ENCODE measurements at regions not wholly inside any gene's neighbourhood (a gene's known extent, or its start where the extent isn't known, plus 50 kb on each side); places are given as distances from the start of the nearest gene placed in this dataset.
"Not testable (repeated sequence)": the region's sequence is repeated elsewhere in the genome, so short reads cannot be mapped to it uniquely, and the experiment has no call there.

DNA sequence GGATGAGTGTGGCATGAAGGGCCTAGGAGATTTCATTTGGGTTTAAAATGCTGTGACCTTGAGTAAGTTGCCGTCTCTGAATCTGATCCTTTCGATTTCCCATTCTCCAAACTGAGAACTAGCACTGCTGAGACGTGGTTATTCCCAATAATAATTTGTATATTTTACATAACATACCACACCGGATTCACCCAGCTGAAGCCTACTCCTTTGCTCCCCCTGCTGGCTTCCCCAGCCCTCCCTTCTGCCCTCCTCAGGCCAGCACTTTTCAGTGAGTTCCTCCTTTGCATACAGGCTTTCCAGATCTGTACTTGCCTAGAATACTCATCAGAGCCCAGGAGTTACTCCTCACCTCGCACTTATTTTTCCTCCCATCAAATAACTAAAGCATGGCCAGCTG is 255.1 kb downstream of the OR4F29 start:
- DNase-seq, result not testable (repeated sequence)

DNA sequence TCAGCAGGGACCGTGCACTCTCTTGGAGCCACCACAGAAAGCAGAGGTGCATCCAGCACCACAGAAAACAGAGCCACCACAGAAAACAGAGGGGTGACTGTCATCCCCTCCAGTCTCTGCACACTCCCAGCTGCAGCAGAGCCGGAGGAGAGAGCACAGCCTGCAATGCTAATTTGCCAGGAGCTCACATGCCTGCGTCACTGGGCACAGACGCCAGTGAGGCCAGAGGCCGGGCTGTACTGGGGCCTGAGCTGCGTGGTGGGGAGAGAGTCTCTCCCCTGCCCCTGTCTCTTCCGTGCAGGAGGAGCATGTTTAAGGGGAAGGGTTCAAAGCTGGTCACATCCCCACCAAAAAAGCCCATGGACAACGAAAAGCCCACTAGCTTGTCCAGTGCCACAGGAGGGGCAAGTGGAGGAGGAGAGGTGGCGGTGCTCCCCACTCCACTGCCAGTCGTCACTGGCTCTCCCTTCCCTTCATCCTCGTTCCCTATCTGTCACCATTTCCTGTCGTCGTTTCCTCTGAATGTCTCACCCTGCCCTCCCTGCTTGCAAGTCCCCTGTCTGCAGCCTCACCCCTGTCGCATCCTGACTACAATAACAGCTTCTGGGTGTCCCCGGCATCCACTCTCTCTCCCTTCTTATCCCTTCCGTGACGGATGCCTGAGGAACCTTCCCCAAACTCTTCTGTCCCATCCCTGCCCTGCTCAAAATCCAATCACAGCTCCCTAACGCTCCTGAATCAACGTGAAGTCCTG is 260.0 kb downstream of the OR4F29 start:
- DNase-seq, result peak; percentile 49

DNA sequence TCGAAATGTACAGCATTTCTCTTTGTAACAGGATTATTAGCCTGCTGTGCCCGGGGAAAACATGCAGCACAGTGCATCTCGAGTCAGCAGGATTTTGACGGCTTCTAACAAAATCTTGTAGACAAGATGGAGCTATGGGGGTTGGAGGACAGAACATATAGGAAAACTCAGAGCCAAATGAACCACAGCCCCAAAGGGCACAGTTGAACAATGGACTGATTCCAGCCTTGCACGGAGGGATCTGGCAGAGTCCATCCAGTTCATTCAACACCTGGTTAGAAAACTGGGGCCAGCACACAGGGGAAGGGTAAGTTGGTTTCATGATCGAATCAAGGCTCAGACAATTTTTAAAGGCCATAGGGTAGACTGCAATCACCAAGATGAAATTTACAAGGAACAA is 260.8 kb downstream of the OR4F29 start:
- not testable (repeated sequence) for DNase-seq

DNA sequence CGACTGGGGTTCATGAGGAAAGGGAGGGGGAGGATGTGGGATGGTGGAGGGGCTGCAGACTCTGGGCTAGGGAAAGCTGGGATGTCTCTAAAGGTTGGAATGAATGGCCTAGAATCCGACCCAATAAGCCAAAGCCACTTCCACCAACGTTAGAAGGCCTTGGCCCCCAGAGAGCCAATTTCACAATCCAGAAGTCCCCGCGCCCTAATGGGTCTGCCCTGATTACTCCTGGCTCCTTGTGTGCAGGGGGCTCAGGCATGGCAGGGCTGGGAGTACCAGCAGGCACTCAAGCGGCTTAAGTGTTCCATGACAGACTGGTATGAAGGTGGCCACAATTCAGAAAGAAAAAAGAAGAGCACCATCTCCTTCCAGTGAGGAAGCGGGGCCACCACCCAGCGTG is 261.6 kb downstream of the OR4F29 start:
- DNase-seq, result not testable (repeated sequence)

DNA sequence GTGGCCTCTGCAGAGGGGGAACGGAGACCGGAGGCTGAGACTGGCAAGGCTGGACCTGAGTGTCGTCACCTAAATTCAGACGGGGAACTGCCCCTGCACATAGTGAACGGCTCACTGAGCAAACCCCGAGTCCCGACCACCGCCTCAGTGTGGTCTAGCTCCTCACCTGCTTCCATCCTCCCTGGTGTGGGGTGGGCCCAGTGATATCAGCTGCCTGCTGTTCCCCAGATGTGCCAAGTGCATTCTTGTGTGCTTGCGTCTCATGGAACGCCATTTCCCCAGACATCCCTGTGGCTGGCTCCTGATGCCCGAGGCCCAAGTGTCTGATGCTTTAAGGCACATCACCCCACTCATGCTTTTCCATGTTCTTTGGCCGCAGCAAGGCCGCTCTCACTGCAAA is 262.2 kb downstream of the OR4F29 start:
- not testable (repeated sequence) for DNase-seq

DNA sequence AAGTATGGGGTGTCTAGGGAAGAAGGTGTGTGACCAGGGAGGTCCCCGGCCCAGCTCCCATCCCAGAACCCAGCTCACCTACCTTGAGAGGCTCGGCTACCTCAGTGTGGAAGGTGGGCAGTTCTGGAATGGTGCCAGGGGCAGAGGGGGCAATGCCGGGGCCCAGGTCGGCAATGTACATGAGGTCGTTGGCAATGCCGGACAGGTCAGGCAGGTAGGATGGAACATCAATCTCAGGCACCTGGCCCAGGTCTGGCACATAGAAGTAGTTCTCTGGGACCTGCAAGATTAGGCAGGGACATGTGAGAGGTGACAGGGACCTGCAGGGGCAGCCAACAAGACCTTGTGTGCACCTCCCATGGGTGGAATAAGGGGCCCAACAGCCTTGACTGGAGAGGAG is 264.2 kb downstream of the OR4F29 start:
- DNase-seq, result not testable (repeated sequence)

DNA sequence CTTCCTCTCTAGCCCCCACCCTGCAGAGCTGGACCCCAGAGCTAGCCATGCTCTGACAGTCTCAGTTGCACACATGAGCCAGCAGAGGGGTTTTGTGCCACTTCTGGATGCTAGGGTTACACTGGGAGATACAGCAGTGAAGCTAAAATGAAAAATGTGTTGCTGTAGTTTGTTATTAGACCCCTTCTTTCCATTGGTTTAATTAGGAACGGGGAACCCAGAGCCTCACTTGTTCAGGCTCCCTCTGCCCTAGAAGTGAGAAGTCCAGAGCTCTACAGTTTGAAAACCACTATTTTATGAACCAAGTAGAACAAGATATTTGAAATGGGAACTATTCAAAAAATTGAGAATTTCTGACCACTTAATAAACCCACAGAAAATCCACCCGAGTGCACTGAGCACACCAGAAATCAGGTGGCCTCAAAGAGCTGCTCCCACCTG is 264.8 kb downstream of the OR4F29 start:
- not testable (repeated sequence) for DNase-seq

DNA sequence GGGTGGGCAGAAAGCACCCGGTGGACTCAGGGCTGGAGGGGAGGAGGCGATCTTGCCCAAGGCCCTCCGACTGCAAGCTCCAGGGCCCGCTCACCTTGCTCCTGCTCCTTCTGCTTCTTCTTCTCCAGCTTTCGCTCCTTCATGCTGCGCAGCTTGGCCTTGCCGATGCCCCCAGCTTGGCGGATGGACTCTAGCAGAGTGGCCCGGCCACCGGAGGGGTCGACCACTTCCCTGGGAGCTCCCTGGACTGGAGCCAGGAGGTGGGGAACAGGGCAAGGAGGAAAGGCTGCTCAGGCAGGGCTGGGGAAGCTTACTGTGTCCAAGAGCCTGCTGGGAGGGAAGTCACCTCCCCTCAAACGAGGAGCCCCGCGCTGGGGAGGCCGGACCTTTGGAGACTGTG is 265.3 kb downstream of the OR4F29 start:
- not testable (repeated sequence) for DNase-seq

DNA sequence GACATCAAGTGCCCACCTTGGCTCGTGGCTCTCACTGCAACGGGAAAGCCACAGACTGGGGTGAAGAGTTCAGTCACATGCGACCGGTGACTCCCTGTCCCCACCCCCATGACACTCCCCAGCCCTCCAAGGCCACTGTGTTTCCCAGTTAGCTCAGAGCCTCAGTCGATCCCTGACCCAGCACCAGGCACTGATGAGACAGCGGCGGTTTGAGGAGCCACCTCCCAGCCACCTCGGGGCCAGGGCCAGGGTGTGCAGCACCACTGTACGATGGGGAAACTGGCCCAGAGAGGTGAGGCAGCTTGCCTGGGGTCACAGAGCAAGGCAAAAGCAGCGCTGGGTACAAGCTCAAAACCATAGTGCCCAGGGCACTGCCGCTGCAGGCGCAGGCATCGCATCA is 266.0 kb downstream of the OR4F29 start:
- DNase-seq, result not testable (repeated sequence)

DNA sequence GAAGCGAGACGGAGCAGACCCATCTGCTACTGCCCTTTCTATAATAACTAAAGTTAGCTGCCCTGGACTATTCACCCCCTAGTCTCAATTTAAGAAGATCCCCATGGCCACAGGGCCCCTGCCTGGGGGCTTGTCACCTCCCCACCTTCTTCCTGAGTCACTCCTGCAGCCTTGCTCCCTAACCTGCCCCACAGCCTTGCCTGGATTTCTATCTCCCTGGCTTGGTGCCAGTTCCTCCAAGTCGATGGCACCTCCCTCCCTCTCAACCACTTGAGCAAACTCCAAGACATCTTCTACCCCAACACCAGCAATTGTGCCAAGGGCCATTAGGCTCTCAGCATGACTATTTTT is 267.2 kb downstream of the OR4F29 start:
- DNase-seq, result not testable (repeated sequence)

DNA sequence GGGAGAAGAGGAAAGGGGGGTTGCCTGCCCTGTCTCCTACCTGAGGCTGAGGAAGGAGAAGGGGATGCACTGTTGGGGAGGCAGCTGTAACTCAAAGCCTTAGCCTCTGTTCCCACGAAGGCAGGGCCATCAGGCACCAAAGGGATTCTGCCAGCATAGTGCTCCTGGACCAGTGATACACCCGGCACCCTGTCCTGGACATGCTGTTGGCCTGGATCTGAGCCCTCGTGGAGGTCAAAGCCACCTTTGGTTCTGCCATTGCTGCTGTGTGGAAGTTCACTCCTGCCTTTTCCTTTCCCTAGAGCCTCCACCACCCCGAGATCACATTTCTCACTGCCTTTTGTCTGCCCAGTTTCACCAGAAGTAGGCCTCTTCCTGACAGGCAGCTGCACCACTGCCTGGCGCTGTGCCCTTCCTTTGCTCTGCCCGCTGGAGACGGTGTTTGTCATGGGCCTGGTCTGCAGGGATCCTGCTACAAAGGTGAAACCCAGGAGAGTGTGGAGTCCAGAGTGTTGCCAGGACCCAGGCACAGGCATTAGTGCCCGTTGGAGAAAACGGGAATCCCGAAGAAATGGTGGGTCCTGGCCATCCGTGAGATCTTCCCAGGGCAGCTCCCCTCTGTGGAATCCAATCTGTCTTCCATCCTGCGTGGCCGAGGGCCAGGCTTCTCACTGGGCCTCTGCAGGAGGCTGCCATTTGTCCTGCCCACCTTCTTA is 267.7 kb downstream of the OR4F29 start:
- DNase-seq, result not testable (repeated sequence)

DNA sequence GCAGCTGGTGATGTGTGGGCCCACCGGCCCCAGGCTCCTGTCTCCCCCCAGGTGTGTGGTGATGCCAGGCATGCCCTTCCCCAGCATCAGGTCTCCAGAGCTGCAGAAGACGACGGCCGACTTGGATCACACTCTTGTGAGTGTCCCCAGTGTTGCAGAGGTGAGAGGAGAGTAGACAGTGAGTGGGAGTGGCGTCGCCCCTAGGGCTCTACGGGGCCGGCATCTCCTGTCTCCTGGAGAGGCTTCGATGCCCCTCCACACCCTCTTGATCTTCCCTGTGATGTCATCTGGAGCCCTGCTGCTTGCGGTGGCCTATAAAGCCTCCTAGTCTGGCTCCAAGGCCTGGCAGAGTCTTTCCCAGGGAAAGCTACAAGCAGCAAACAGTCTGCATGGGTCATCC is 268.4 kb downstream of the OR4F29 start:
- DNase-seq, result not testable (repeated sequence)

DNA sequence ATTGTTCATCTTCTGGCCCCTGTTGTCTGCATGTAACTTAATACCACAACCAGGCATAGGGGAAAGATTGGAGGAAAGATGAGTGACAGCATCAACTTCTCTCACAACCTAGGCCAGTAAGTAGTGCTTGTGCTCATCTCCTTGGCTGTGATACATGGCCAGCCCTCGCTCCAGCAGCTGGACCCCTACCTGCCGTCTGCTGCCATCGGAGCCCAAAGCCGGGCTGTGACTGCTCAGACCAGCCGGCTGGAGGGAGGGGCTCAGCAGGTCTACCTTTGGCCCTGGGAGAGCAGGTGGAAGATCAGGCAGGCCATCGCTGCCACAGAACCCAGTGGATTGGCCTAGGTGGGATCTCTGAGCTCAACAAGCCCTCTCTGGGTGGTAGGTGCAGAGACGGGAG is 268.8 kb downstream of the OR4F29 start:
- not testable (repeated sequence) for DNase-seq

DNA sequence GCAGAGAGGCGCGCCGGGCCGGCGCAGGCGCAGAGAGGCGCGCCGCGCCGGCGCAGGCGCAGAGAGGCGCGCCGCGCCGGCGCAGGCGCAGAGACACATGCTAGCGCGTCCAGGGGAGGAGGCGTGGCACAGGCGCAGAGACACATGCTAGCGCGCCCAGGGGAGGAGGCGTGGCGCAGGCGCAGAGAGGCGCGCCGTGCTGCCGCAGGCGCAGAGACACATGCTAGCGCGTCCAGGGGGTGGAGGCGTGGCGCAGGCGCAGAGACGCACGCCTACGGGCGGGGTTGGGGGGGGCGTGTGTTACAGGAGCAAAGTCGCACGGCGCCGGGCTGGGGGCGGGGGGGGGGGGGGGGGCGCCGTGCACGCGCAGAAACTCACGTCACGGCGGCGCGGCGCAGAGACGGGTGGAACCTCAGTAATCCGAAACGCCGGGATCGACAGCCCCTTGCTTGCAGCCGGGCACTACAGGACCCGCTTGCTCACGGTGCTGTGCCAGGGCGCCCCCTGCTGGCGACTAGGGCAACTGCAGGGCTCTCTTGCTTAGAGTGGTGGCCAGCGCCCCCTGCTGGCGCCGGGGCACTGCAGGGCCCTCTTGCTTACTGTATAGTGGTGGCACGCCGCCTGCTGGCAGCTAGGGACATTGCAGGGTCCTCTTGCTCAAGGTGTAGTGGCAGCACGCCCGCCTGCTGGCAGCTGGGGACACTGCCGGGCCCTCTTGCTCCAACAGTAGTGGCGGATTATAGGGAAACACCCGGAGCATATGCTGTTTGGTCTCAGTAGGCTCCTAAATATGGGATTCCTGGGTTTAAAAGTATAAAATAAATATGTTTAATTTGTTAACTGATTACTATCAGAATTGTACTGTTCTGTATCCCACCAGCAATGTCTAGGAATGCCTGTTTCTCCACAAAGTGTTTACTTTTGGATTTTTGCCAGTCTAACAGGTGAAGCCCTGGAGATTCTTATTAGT is 269.9 kb downstream of the OR4F29 start:
- peak; percentile 68 for DNase-seq

DNA sequence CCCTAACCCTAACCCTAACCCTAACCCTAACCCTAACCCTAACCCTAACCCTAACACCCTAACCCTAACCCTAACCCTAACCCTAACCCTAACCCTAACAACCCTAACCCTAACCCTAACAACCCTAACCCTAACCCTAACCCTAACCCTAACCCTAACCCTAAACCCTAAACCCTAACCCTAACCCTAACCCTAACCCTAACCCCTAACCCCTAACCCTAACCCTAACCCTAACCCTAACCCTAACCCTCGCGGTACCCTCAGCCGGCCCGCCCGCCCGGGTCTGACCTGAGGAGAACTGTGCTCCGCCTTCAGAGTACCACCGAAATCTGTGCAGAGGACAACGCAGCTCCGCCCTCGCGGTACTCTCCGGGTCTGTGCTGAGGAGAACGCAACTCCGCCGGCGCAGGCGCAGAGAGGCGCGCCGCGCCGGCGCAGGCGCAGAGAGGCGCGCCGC is 270.7 kb downstream of the OR4F29 start:
- peak; percentile 29 for DNase-seq

DNA sequence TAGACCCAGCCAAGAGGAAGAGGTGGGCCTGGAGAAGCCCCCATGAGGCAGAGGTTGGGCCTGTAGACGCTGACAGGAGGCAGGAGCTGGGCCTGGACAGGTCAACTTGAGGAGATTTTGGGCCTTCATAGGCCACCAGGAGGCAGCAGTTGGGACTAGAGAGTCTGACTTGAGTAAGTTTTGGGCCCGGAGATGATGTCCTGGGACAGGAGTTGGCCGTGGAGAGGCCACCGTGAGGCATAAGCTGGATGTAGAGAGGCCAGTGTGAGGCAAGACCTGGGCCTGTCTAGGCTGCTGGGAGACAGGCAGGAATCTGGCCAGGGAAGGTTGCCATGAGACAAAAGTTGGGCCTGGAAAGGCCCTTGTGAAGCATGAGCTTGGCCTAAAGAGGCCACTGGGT is 312.6 kb downstream of the OR4F29 start:
- DNase-seq, result not testable (repeated sequence)

DNA sequence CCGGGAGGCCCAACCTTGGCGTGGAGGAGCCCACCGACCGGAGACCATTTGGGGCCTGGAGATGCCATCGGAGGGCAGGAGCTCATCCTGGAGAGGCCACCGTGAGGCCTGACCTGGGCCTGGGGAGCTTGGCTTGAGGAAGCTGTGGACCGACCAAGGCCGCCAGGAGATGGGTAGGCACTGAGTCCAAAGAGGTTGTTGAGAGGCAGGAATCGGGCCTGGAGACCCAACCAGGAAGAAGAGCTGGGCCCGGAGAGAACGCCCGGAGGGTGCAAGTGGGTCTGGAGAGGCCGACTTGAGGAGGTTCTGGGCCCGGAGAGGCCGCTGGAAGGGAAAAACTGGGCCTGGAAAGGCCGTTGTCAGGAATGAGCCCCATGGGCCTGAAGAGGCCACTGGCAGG is 313.8 kb downstream of the OR4F29 start:
- not testable (repeated sequence) for DNase-seq

DNA sequence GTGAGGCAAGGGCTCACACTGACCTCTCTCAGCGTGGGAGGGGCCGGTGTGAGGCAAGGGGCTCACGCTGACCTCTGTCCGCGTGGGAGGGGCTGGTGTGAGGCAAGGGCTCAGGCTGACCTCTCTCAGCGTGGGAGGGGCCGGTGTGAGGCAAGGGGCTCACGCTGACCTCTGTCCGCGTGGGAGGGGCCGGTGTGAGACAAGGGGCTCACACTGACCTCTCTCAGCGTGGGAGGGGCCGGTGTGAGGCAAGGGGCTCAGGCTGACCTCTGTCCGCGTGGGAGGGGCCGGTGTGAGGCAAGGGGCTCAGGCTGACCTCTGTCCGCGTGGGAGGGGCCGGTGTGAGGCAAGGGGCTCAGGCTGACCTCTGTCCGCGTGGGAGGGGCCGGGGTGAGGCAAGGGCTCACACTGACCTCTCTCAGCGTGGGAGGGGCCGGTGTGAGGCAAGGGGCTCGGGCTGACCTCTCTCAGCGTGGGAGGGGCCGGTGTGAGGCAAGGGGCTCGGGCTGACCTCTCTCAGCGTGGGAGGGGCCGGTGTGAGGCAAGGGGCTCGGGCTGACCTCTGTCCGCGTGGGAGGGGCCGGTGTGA is 315.0 kb downstream of the OR4F29 start:
- not testable (repeated sequence) for DNase-seq

DNA sequence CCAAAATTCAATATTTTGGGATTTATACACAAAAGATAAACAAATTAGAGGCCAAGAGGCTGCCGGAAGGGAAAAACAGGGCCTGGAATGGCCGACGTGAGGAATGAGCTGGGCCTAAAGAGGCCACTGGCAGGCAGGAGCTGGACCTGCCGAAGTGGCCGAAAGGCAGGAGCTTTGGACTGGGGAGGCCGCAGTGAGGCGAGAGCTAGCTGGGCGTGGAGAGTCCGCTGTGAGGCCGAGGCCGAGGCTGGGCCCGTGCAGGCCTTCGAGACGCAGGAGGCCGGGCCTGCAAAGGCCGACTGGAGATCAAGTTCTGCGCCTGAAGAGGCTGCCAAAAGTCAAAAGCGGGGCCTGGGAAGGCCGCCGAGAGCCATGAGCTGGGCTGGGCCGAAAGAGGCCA is 316.5 kb downstream of the OR4F29 start:
- not testable (repeated sequence) for DNase-seq

DNA sequence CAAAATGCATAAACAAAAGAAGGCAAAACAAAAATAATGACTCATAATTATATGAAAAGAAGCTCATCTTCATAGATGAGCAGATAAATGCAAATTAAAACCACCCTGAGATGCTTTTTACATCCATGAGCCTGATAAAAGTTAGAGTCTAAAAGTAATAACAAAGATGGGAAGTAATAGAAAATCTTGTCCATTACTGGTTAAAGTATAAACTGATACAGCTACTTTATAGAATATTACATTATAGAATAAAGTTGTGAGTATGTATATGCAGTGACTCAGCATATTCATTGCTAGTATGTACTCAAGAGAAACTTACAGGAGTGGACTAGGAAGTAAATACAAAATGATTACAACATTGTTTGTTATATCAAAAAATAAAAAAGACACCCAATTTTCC is 333.0 kb downstream of the OR4F29 start:
- not testable (repeated sequence) for DNase-seq

DNA sequence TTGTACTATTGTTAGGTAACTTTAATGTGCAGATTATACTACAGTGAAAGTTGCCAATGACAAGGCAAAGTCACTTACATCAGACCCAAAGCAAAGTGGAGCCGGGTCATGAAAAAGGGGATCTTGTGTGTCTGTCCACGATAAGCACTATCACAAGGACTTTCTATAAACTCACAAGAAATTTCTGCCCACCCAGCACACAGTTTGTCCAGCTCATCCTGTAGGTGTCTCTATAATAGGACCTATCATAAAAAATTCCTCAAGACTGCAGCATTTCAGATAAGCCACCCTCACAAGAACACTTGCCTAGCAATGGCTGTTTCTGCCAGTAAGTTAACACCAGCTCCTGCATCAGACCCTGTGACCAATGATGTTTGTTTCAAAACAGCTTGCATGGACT is 335.9 kb downstream of the OR4F29 start:
- DNase-seq, result not testable (repeated sequence)

DNA sequence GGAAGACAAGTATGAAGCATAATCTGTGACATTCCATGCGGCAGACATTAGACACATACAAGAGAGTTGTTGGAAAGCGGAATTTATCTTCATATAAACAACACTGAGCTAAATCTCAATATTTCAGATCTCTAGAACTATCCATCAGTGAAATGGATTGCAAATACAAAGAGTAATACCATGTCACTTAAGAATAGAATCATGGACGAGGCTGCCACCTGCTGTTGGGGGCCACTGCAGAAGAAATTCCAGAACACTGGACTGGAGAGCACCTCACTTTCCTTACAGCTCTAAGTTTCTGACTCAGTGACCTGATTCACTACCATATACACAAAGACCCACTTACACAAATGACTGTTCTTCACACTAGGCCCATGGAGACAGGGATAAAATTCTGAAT is 346.7 kb downstream of the OR4F29 start:
- DNase-seq, result not testable (repeated sequence)

DNA sequence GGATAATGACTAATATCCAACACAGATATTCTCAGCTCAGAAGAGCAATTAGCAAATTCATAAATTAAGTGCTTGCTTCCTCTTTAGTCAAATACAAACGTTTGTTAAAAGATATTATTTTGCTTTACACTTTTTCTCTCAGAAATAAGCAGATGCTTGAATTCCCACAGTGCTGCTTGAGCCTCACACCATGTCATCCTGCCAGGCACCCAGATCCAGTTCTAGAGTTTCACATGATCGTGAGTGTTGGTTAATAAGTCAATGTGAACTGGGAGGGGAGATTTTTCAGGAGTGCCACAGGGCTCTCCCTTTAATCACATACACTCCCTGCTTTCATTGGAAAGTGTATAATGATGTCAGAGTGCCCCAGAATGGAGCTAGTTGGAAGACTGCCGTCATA is 352.0 kb downstream of the OR4F29 start:
- DNase-seq, result not testable (repeated sequence)

Data from islet precursor cell (in vitro differentiated cells).